Type B pancreatic cell (in vitro differentiated cells): ENCODE measurements at regions not wholly inside any gene's neighbourhood (a gene's known extent, or its start where the extent isn't known, plus 50 kb on each side); places are given as distances from the start of the nearest gene placed in this dataset.

Experiments
- DNase-seq: peaks from one replicate; pipeline ENCODE4 v3.0.0; 2021; ENCODE audit warnings: mixed read lengths; ENCODE audit not compliant: unreplicated experiment; ENCODE audit errors: extremely low spot score
- H3K27ac Mint-ChIP-seq: 2 replicates; pipeline ENCODE4 v1.8.0; 2021; ENCODE audit warnings: mild to moderate bottlenecking, mixed read lengths
- H3K27me3 Mint-ChIP-seq: 2 replicates; pipeline ENCODE4 v1.8.0; 2021; ENCODE audit warnings: mixed read lengths
- H3K36me3 Mint-ChIP-seq: 2 replicates; pipeline ENCODE4 v1.8.0; 2021; ENCODE audit warnings: mixed read lengths
- H3K4me1 Mint-ChIP-seq: one replicate; pipeline ENCODE4 v1.8.0; 2021; ENCODE audit warnings: mixed read lengths; ENCODE audit not compliant: unreplicated experiment
- H3K4me3 Mint-ChIP-seq: 2 replicates; pipeline ENCODE4 v1.8.0; 2021; ENCODE audit warnings: mild to moderate bottlenecking, mixed read lengths
- H3K9me3 Mint-ChIP-seq: 2 replicates; pipeline ENCODE4 v1.8.0; 2021; ENCODE audit warnings: mixed read lengths
- TF ChIP-seq, protein P1 (sequence below): fragments of 200-600 bp; sonication (generic); conservative IDR thresholded peaks from 2 replicates; pipeline ENCODE4 v1.5.0; 2021; ENCODE audit warnings: antibody characterized with exemption, mild to moderate bottlenecking

DNA sequence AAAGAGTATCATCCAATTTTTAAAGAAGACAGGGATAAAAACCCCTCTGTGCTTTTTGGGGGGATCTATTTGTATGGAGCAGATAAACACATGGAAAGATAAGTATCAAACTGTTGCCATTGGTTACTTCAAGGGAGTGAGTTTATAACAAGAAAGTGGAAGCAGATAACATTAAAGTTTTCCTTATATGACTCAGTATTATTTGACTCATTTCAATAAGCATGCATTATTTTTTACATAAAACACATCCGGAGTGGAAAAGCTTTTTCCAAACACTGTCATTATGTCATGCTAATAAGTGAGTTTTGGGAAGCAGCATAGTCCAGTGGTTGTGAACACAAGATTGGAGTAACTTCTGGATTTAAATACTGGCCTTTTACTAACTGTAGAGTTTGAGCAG, 452.2 kb downstream of the LTN1 start:
- Mint-ChIP-seq H3K27me3 (no peaks in the 10 kb centered on the region), H3K9me3 (no peaks in the 10 kb centered on the region), H3K36me3 (no peaks in the 10 kb centered on the region), H3K27ac (no peak overlapping the region), H3K4me3 (no peak overlapping the region), H3K4me1 (no peaks in the 10 kb centered on the region)
- DNase-seq = no peak
- TF ChIP-seq, protein P1, sequence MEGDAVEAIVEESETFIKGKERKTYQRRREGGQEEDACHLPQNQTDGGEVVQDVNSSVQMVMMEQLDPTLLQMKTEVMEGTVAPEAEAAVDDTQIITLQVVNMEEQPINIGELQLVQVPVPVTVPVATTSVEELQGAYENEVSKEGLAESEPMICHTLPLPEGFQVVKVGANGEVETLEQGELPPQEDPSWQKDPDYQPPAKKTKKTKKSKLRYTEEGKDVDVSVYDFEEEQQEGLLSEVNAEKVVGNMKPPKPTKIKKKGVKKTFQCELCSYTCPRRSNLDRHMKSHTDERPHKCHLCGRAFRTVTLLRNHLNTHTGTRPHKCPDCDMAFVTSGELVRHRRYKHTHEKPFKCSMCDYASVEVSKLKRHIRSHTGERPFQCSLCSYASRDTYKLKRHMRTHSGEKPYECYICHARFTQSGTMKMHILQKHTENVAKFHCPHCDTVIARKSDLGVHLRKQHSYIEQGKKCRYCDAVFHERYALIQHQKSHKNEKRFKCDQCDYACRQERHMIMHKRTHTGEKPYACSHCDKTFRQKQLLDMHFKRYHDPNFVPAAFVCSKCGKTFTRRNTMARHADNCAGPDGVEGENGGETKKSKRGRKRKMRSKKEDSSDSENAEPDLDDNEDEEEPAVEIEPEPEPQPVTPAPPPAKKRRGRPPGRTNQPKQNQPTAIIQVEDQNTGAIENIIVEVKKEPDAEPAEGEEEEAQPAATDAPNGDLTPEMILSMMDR = no peak

- Mint-ChIP-seq H3K27me3 (no peaks in the 10 kb centered on the region), H3K4me3 (no peak overlapping the region), H3K27ac (no peak overlapping the region), H3K4me1 (no peaks in the 10 kb centered on the region), H3K9me3 (no peaks in the 10 kb centered on the region), H3K36me3 (no peaks in the 10 kb centered on the region)
- TF ChIP-seq, protein P1 = no peak
- DNase-seq = no peak
These were observed 453.1 kb downstream of the LTN1 start for GRCh38 chr21:28539623-28539988.

- H3K36me3 Mint-ChIP-seq = no peaks in the 10 kb centered on the region
- no peaks in the 10 kb centered on the region for H3K9me3 Mint-ChIP-seq
- H3K4me1 Mint-ChIP-seq = no peaks in the 10 kb centered on the region
- H3K4me3 Mint-ChIP-seq = no peak overlapping the region
- no peaks in the 10 kb centered on the region for H3K27me3 Mint-ChIP-seq
- H3K27ac Mint-ChIP-seq = no peak overlapping the region
- DNase-seq = no peak
- TF ChIP-seq, protein P1 = no peak
These were observed 453.6 kb downstream of the LTN1 start for GRCh38 chr21:28538987-28539622.

- Mint-ChIP-seq H3K27ac (no peak overlapping the region), H3K9me3 (no peaks in the 10 kb centered on the region), H3K27me3 (no peaks in the 10 kb centered on the region), H3K36me3 (no peaks in the 10 kb centered on the region), H3K4me1 (no peaks in the 10 kb centered on the region), H3K4me3 (no peak overlapping the region)
- no peak for DNase-seq
- TF ChIP-seq, protein P1 = no peak
These were observed 455.2 kb downstream of the LTN1 start for GRCh38 chr21:28537371-28538079.

- Mint-ChIP-seq H3K4me1 (no peaks in the 10 kb centered on the region), H3K36me3 (no peaks in the 10 kb centered on the region), H3K27ac (no peak overlapping the region), H3K9me3 (peaks cover 4% of the 10 kb centered on the region), H3K27me3 (no peaks in the 10 kb centered on the region), H3K4me3 (no peak overlapping the region)
- no peak for DNase-seq
- TF ChIP-seq, protein P1 = no peak
These were observed 460.2 kb downstream of the LTN1 start for GRCh38 chr21:28532446-28532845.
